Stimulated activated CD4-positive, alpha-beta T cell treated with anti-CD3 and anti-CD28 coated beads, TNF-alpha, amount 100 ng/mL, for 4 hours (primary cell): ENCODE measurements at regions not wholly inside any gene's neighbourhood (a gene's known extent, or its start where the extent isn't known, plus 50 kb on each side); places are given as distances from the start of the nearest gene placed in this dataset.
"Not testable (repeated sequence)": the region's sequence is repeated elsewhere in the genome, so short reads cannot be mapped to it uniquely, and the experiment has no call there.

ENCODE experiments used
- DNase-seq, 3 experiments: peaks; one replicate each; pipeline ENCODE4 v3.0.0-alpha.2; 2020; ENCODE audit warnings: low read depth in 3 of 3

- no peak for DNase-seq
Observed at GRCh38 chr22:42217752-42218280, 52.6 kb downstream of the TCF20 start.

- no peak for DNase-seq
Observed at GRCh38 chr22:42217019-42217751, 53.3 kb downstream of the TCF20 start.

- DNase-seq: no peak
Observed at GRCh38 chr22:42214633-42215415, 55.6 kb downstream of the TCF20 start.

GRCh38 chr22:42208362-42208761, 62.1 kb downstream of the TCF20 start:
- no peak for DNase-seq

- DNase-seq: no peak
Observed at GRCh38 chr22:42207918-42208317, 62.5 kb downstream of the TCF20 start.

GRCh38 chr22:42203609-42204008, 66.8 kb downstream of the TCF20 start:
- DNase-seq: no peak

- DNase-seq: peak; percentile 25 to 40 (median 36)
Observed at GRCh38 chr22:42202669-42203068, 67.8 kb downstream of the TCF20 start.

- DNase-seq: no peak
Observed at GRCh38 chr22:42202048-42202447, 68.4 kb downstream of the TCF20 start.

- DNase-seq: no peak
Observed at GRCh38 chr22:42199025-42199424, 68.4 kb upstream of the CYP2D6 start.

- no peak for DNase-seq
Observed at GRCh38 chr22:42198226-42198625, 67.6 kb upstream of the CYP2D6 start.

GRCh38 chr22:42196454-42196853, 65.8 kb upstream of the CYP2D6 start:
- DNase-seq: no peak

- no peak for DNase-seq
Observed at GRCh38 chr22:42194953-42195352, 64.3 kb upstream of the CYP2D6 start.

- DNase-seq: no peak
Observed at GRCh38 chr22:42194104-42194851, 63.7 kb upstream of the CYP2D6 start.

GRCh38 chr22:42192547-42192946, 61.9 kb upstream of the CYP2D6 start:
- no peak for DNase-seq

- no peak for DNase-seq
Observed at GRCh38 chr22:42190274-42190673, 59.7 kb upstream of the CYP2D6 start.

GRCh38 chr22:42189761-42190160, 59.2 kb upstream of the CYP2D6 start:
- no peak for DNase-seq

GRCh38 chr22:42188808-42189447, 58.3 kb upstream of the CYP2D6 start:
- DNase-seq: no peak

- no peak for DNase-seq
Observed at GRCh38 chr22:42187646-42188045, 57.0 kb upstream of the CYP2D6 start.

GRCh38 chr22:42185915-42186439, 55.4 kb upstream of the CYP2D6 start:
- DNase-seq: no peak

GRCh38 chr22:42184852-42185251, 54.2 kb upstream of the CYP2D6 start:
- no peak for DNase-seq

GRCh38 chr22:42183461-42184059, 53.0 kb upstream of the CYP2D6 start:
- DNase-seq: not testable (repeated sequence)
